SK-N-MC (cell line): ENCODE measurements at regions not wholly inside any gene's neighbourhood (a gene's known extent, or its start where the extent isn't known, plus 50 kb on each side); places are given as distances from the start of the nearest gene placed in this dataset.

Source experiments
- EZH2 ChIP-seq: fragments of 200-600 bp; sonication (generic); IDR thresholded peaks from one replicate; pipeline ENCODE4 v1.6.1; 2017; ENCODE audit warnings: antibody characterized with exemption
- FOXP2 ChIP-seq: optimal IDR thresholded peaks from 2 replicates; pipeline ENCODE3; 2011; ENCODE audit warnings: mild to moderate bottlenecking, moderate library complexity; ENCODE audit not compliant: insufficient read depth; ENCODE audit errors: extremely low read length, control extremely low read depth
- POLR2AphosphoS5 ChIP-seq: IDR thresholded peaks from 2 replicates; pipeline ENCODE4 v1.6.1; 2012; ENCODE audit warnings: mild to moderate bottlenecking, low read depth, low read length, borderline replicate concordance

DNA sequence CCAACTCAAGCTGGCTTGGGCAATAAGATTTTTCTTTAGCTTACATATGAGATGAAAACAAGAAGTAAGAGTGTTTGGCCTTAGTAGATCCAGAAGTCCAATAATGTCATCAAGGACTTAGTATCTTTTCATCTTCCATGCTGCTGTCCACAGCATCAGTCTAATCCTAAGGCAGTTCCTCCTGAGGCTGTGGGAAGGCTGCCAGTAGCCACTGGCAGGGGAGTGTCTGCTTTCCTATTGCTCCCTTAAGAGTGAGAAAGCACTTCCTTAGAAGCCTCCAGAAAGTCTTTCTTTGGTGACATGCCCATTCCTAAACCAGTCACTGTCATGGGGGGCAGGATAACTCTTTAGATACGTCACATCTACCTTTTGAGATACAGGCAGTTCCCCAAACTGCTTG, 317.7 kb downstream of the BMP4 start:
- TF ChIP-seq EZH2 (no peak), POLR2AphosphoS5 (no peak), FOXP2 (no peak)
